Suprapubic skin (tissue), 4 donors: ENCODE measurements at regions not wholly inside any gene's neighbourhood (a gene's known extent, or its start where the extent isn't known, plus 50 kb on each side); places are given as distances from the start of the nearest gene placed in this dataset.

Experiments used
- DNase-seq, 2 donors: peaks; one replicate each; pipeline ENCODE4 v3.0.0-alpha.2; 2019; ENCODE audit warnings: low spot score in 2 of 2
- H3K27ac ChIP-seq: fragments of 200-600 bp; sonication (generic); one replicate; pipeline ENCODE4 v1.5.1; 2019
- H3K27me3 ChIP-seq: fragments of 200-600 bp; sonication (generic); one replicate; pipeline ENCODE4 v1.5.1; 2019
- H3K36me3 ChIP-seq: fragments of 200-600 bp; sonication (generic); one replicate; pipeline ENCODE4 v1.5.1; 2019
- H3K4me1 ChIP-seq: fragments of 200-600 bp; sonication (generic); one replicate; pipeline ENCODE4 v1.5.1; 2019
- H3K4me3 ChIP-seq: fragments of 200-600 bp; sonication (generic); one replicate; pipeline ENCODE4 v1.5.1; 2019; ENCODE audit warnings: mild to moderate bottlenecking
- H3K9me3 ChIP-seq: fragments of 200-600 bp; sonication (generic); one replicate; pipeline ENCODE4 v1.5.1; 2019
- EP300 ChIP-seq: sonication (generic); formaldehyde crosslinking; IDR thresholded peaks from one replicate; pipeline ENCODE4 v1.6.1; 2017; ENCODE audit warnings: antibody characterized with exemption
- POLR2A ChIP-seq, 2 donors: fragments of 450-650 bp; IDR thresholded peaks; one replicate each; pipeline ENCODE4 v1.6.1; 2017; ENCODE audit warnings: antibody characterized with exemption in 2 of 2, mild to moderate bottlenecking in 2 of 2, moderate library complexity in 2 of 2
- POLR2AphosphoS5 ChIP-seq, 3 donors: sonication (generic); formaldehyde crosslinking; IDR thresholded peaks; one replicate each; pipeline ENCODE4 v1.6.1; 2017; ENCODE audit warnings: antibody characterized with exemption in 3 of 3
- WGBS: methylation state at CpG from one replicate; pipeline ENCODE4 v1.1.5; 2018; 5-methylcytosine and 5-hydroxymethylcytosine counted together
- TF ChIP-seq, protein P1 (sequence below), 2 donors: fragments of 200-600 bp in 1 of 2; fragments of 450-650 bp in 1 of 2; sonication (generic) in 1 of 2; IDR thresholded peaks; one replicate each; pipeline ENCODE4 v1.5.1; 2016 to 2019; ENCODE audit warnings: antibody characterized with exemption in 2 of 2, mild to moderate bottlenecking in 1 of 2, moderate library complexity in 1 of 2

DNA sequence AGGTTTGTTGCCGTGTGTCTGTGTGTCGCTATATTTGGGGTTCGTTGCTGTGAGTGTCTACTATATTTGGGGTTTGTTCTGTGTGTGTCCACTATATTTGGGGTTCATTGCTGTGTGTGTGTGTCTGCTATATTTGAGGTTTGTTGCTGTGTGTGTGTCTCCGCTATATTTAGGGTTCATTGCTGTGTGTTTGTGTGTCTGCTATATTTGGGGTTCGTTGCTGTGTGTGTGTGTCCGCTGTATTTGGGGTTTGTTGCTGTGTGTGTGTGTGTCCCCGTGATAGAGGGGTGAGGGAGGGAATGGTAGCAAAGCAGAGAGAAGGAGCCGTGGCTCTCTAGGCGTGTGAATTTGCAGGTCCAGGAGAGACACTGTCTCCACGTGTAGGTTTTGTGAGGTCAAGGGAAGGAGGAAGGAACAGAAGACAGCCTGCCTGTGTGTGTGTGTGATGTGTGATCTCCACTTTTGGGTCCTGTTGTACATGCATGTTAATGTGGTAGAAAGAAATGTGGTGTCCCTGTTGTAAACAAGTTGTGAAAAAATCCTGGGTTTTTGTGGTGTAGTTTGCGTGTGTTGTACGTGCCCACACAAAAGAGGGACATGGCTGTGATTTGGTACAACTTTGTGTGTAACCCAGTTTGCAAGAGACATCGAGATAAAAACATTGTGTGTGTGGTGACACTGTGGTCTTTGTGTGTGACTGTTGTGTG, 56.3 kb upstream of the ECE1 start:
- Histone ChIP-seq H3K4me3 (peak overlapping the region; percentile 65), H3K36me3 (no peaks in the 10 kb centered on the region), H3K27me3 (no peaks in the 10 kb centered on the region), H3K9me3 (no peaks in the 10 kb centered on the region), H3K4me1 (peaks cover 40% of the 10 kb centered on the region), H3K27ac (no peak overlapping the region)
- no peak for DNase-seq
- TF ChIP-seq EP300 (no peak), POLR2AphosphoS5 (IDR thresholded peaks at IDR 0.05) (no peak), POLR2A (IDR thresholded peaks at IDR 0.05) (no peak)
- TF ChIP-seq, protein P1, sequence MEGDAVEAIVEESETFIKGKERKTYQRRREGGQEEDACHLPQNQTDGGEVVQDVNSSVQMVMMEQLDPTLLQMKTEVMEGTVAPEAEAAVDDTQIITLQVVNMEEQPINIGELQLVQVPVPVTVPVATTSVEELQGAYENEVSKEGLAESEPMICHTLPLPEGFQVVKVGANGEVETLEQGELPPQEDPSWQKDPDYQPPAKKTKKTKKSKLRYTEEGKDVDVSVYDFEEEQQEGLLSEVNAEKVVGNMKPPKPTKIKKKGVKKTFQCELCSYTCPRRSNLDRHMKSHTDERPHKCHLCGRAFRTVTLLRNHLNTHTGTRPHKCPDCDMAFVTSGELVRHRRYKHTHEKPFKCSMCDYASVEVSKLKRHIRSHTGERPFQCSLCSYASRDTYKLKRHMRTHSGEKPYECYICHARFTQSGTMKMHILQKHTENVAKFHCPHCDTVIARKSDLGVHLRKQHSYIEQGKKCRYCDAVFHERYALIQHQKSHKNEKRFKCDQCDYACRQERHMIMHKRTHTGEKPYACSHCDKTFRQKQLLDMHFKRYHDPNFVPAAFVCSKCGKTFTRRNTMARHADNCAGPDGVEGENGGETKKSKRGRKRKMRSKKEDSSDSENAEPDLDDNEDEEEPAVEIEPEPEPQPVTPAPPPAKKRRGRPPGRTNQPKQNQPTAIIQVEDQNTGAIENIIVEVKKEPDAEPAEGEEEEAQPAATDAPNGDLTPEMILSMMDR (IDR thresholded peaks at IDR 0.05): no peak
- 64% methylated on average over 13 of the region's 13 CpGs for WGBS

DNA sequence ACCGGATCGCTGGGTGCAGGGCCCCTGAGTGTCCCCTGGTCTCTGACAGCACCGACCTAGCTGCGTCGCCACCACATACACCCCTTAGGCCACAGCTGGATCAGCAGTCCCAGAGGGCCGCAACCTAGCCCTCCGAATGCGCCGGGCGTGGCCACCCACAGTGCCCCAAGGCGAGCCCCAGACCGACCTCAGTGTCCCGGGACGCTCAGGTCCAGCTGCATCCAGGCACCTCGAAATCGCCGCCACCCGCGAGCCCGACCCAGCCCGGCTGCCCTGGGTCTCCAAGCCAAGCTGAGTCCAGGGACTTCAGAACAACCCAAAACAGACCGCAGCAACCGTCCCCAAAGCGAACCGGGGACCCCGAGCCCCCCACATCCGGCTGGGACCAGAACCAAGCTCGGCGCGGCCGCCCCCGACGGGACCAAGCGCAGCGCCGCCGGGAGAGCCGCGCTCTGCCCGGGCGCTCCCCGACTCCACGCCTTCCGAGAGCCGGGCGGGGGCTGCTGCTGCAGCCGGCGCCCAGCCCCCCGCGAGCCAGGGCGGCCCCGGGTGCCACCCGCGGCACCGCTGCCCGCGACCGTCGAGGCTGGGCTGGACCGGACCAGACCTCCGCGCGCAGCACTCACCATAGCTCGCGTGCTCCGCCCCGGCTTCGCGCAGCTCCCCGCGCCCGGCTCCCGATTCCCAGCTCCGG, 54.6 kb upstream of the ECE1 start:
- no peaks in the 10 kb centered on the region for H3K27me3 ChIP-seq
- under 1% methylated on average over 38 of the region's 74 CpGs for WGBS

DNA sequence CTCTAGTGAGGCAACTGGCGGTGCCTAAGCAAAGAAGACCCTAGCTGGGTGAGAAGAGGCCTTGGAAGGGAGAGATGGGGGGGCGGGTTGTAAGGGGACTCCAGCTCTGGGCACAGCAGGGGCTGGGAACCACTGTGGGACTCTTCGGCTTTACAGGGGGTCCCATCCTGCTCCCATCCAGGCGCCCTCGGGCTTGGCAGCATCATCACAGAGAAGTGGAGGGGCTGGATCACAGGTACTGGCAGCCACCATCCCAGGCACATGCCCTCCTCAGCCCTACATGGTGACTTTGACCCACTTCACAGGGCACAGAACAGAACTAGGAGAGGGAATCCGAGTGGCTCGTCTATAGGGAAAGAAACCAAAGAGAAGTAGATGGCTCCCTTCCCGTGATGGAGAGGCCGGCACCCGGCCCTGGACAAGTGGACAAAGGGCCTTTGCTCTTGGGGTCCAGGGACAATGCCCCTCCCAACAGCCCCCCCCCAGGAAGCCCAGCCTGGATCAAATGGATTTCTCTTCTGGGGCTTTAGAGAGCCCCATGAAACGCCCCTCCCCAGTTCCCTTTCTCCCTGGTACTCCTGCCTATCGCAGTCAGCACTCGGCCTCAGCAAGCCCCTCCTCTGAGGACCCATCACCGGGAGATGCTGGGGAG, 54.0 kb upstream of the ECE1 start:
- H3K27me3 ChIP-seq: no peaks in the 10 kb centered on the region
- H3K4me1 ChIP-seq: peaks cover 63% of the 10 kb centered on the region
- no peak for DNase-seq
- no peaks in the 10 kb centered on the region for H3K9me3 ChIP-seq
- no peak for TF ChIP-seq POLR2A (IDR thresholded peaks at IDR 0.05)
- no peak for TF ChIP-seq POLR2AphosphoS5 (IDR thresholded peaks at IDR 0.05)
- TF ChIP-seq EP300: no peak
- TF ChIP-seq, protein P1 (IDR thresholded peaks at IDR 0.05): no peak
- WGBS: 43% methylated on average over 14 of the region's 14 CpGs
- peak overlapping the region; percentile 89 for H3K27ac ChIP-seq
- peak overlapping the region; percentile 65 for H3K4me3 ChIP-seq
- H3K36me3 ChIP-seq: no peaks in the 10 kb centered on the region

More for the DNA sequence above, 54.6 kb upstream of the ECE1 start:
- Histone ChIP-seq H3K4me1 (peaks cover 57% of the 10 kb centered on the region), H3K9me3 (no peaks in the 10 kb centered on the region), H3K4me3 (peak overlapping the region; percentile 65), H3K27ac (peak overlapping the region; percentile 89), H3K36me3 (no peaks in the 10 kb centered on the region)
- TF ChIP-seq POLR2A (IDR thresholded peaks at IDR 0.05) (no peak), EP300 (no peak), POLR2AphosphoS5 (IDR thresholded peaks at IDR 0.05) (no peak)
- TF ChIP-seq, protein P1 (IDR thresholded peaks at IDR 0.05): no peak
- DNase-seq: peak in 1 of 2 donors; percentile 77

DNA sequence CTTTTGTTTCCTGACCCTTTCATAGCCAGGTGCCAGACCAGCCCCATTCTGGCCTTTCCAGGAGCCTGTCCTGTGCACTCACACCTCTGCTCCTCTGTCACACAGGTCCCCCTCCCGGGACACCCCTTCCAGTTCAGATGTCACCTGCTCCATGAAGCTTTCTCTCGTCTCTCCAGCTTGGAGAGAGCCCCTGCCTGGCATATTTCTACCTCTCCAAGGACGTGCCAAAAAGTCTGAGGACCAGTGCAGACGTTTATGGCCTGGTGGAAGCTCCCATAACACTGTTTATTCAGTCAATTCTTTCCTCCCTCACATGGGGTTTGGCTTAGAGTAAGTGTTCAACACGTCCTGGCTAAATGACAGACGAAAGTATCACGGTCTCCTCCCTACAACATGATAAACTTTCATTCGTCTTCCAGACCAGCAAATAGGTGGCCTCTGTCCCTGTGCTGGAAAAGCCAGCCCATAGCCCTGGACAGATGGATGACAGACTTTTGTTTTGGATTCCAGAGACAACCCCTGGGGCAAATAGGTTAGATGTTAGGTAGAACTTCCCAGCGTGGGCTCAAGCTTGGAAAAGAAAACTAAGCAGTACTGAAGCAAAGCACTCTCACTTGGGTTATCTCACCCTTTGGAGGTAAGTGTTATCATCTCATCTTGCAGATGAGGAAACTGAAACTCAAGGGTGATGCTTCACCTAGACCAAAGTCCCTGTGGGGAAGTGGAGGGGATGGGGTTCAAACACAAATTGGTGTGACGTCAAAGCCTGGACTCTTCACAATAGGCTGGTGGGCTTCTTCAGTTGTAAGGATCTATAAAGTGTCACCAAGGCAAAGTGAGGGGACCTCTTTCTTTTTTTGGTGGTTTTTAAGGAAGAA, 52.9 kb upstream of the ECE1 start:
- Histone ChIP-seq H3K27ac (peak overlapping the region; percentile 61), H3K4me1 (peaks cover 74% of the 10 kb centered on the region), H3K36me3 (no peaks in the 10 kb centered on the region), H3K9me3 (no peaks in the 10 kb centered on the region), H3K4me3 (peak overlapping the region; percentile 65), H3K27me3 (no peaks in the 10 kb centered on the region)
- TF ChIP-seq EP300 (no peak), POLR2AphosphoS5 (IDR thresholded peaks at IDR 0.05) (no peak), POLR2A (IDR thresholded peaks at IDR 0.05) (no peak)
- TF ChIP-seq, protein P1 (IDR thresholded peaks at IDR 0.05): no peak
- DNase-seq: no peak
- 36% methylated on average over 10 of the region's 10 CpGs for WGBS
